PFSK-1 (cell line): ENCODE measurements at regions not wholly inside any gene's neighbourhood (a gene's known extent, or its start where the extent isn't known, plus 50 kb on each side); places are given as distances from the start of the nearest gene placed in this dataset.

Experiments used
- POLR2AphosphoS5 ChIP-seq: IDR thresholded peaks from 2 replicates; pipeline ENCODE4 v1.6.1; 2012; ENCODE audit warnings: low read depth, mild to moderate bottlenecking, control low read depth, low read length, moderate library complexity
- REST ChIP-seq, 2 experiments: IDR thresholded peaks; 2 replicates each; pipeline versions ENCODE4 v1.6.1 to v1.8.0; 2011 to 2012; ENCODE audit warnings: low read depth in 2 of 2, low read length in 2 of 2, control low read depth in 1 of 2, inconsistent platforms in 1 of 2, mild to moderate bottlenecking in 1 of 2, moderate library complexity in 1 of 2; ENCODE audit not compliant: insufficient read depth in 1 of 2
- TAF1 ChIP-seq: IDR thresholded peaks from 2 replicates; pipeline ENCODE4 v1.6.1; 2012; ENCODE audit warnings: low read length, control low read depth, borderline replicate concordance; ENCODE audit not compliant: insufficient read depth

GRCh38 chr6:134766497-134766896 is 183.4 kb downstream of the ALDH8A1 start:
- TF ChIP-seq POLR2AphosphoS5, result no peak
- no peak for TF ChIP-seq REST (IDR thresholded peaks at IDR 0.05; ENCODE audit: insufficient read depth in 1 of 2, low read depth in 2 of 2, low read length in 2 of 2)
- TF ChIP-seq TAF1, result no peak
